ENCODE measurements at regions not wholly inside any gene's neighbourhood (a gene's known extent, or its start where the extent isn't known, plus 50 kb on each side); places are given as distances from the start of the nearest gene placed in this dataset.
"Not testable (repeated sequence)": the region's sequence is repeated elsewhere in the genome, so short reads cannot be mapped to it uniquely, and the experiment has no call there.

DNA sequence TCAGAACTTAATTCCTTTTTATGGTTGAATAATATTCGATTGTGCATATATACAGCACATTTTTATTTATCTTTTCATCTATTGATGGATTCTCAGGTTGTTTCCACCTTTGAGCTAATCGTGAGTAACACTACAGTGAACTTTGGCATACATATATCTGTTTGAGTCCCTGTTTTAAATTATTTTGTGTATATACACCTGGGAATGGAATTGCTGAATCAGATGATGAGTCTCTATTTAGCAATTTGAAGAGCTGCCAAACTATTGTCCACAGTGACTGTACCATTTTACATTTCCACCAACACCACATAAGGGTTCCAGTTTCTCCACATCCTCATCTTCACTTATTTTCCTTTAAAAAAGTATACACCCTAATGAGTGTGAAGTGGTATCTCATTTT, 166.2 kb upstream of the FGF13 start:
- no peak for DNase-seq (ENCODE audit: low read depth)
- no peak overlapping the region for H3K4me3 ChIP-seq (ENCODE audit: low read depth, low read length)
- no peak for TF ChIP-seq CTCF (IDR thresholded peaks at IDR 0.05; ENCODE audit: control insufficient read depth, extremely low read depth, insufficient read depth)

DNA sequence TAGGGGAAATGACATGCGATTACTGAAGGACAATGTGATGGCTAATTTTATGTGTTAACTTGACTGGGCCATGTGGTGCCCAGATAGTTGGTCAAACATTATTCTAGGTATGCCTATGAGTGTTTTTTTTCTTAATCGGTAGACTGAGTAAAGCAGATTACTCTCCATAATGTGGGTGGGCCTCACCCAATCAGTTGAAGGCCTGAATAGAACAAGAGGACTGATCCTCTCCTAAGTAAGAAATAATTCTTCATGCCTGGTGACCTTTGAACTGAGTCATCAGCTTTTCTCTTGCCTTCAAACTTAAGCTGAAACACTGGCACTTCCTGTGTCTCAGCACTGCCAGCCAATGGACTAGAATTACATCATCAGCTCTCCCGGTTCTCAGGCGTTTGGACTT, 164.0 kb upstream of the FGF13 start:
- DNase-seq (ENCODE audit: low read depth): no peak

DNA sequence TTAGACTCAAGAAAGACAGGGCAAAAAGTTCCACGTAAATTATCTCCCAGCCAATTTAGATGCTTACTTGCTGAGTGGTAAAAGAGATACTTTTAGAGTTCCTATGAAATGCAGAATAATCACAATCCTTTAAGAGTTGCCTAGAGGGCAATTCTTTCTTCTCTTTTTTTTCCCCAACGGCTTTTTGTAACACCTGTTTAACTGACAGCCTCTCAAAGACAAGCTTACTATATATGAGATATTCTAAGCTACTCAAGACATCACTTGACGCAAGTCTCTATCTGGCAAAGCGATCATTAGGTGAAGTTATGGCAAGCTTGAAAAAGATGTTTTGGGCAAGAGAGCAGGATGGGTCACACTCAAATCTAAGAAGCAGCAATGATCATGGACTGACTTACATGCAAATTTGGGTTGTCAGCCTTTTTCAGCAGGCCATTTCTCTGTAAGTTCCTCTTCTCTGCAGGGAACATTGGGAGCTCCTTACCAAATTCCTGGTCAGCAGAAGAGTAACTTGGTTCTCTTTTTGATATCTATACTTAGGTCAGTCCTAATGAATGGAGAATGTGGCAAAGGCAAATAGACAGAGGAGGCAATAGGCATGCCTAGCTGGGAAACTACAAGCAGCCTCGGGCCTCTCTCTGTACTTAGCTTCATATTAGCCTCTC, 162.9 kb upstream of the FGF13 start:
- no peak overlapping the region for H3K4me3 ChIP-seq (ENCODE audit: low read depth, low read length)
- no peak for TF ChIP-seq CTCF (IDR thresholded peaks at IDR 0.05; ENCODE audit: control insufficient read depth, extremely low read depth, insufficient read depth)
- DNase-seq (ENCODE audit: low read depth): no peak

More for the DNA sequence above, 164.0 kb upstream of the FGF13 start:
- TF ChIP-seq CTCF (IDR thresholded peaks at IDR 0.05; ENCODE audit: control insufficient read depth, extremely low read depth, insufficient read depth): no peak
- H3K4me3 ChIP-seq (ENCODE audit: low read depth, low read length): no peak overlapping the region

DNA sequence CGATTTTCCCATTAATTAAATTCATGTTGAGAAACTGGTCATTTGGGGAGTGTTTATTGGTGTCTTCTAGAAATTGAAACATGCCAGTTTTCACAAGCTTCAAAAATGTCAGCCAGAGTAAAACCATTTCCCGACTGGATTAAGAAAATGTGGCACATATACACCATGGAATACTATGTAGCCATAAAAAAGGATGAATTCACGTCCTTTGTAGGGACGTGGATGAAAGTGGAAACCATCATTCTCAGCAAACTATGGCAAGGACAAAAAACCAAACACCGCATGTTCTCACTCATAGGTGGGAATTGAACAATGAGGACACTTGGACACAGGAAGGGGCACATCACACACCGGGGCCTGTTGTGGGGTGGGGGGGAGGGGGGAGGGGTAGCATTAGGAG, 162.1 kb upstream of the FGF13 start:
- H3K4me3 ChIP-seq (ENCODE audit: low read depth, low read length); DNase-seq (ENCODE audit: low read depth): not testable (repeated sequence)

DNA sequence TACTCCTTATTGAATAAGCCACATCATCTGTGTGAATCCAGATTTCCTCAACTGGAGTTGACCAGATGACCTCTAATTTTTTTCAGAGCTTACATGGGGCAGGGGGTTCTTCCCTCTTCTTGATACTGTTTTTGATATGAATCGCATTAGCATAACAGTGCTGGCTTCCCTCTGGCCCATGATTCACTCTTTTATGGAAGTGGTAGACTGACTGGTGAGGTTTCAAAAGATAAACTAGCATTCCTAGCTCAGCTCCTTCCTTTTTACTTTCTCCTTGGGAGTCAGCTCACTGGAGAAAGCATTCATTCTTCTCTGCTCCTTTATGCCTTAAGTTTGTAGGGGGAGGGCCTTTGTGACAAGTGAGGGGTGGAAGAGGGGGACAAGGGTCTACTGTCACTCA, 161.0 kb upstream of the FGF13 start:
- no peak for TF ChIP-seq CTCF (IDR thresholded peaks at IDR 0.05; ENCODE audit: control insufficient read depth, extremely low read depth, insufficient read depth)
- no peak for DNase-seq (ENCODE audit: low read depth)
- no peak overlapping the region for H3K4me3 ChIP-seq (ENCODE audit: low read depth, low read length)

DNA sequence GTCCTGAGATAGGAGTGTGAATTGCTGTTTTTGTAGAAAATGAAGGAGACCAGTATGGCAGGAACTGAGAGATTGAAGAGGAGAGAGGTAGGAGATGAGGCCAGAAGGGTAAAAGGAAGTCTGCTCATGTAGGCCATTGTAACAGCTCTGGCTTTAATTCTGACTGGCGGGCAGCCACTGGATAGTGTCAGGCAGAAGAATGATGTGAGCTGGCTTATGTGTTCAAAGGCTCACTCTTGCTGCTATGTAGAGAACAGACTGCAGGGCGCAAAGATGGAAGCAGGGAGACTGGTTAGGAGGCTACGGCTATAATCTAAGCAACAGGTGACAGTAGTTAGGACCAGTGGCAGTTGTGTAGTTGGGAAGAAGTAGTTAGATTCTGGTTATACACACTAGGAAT, 160.2 kb upstream of the FGF13 start:
- no peak for DNase-seq (ENCODE audit: low read depth)
- H3K4me3 ChIP-seq (ENCODE audit: low read depth, low read length): no peak overlapping the region
- no peak for TF ChIP-seq CTCF (IDR thresholded peaks at IDR 0.05; ENCODE audit: control insufficient read depth, extremely low read depth, insufficient read depth)

- DNase-seq (ENCODE audit: low read depth): no peak
- H3K4me3 ChIP-seq (ENCODE audit: low read depth, low read length): no peak overlapping the region
- no peak for TF ChIP-seq CTCF (IDR thresholded peaks at IDR 0.05; ENCODE audit: control insufficient read depth, extremely low read depth, insufficient read depth)
Measured at GRCh38 chrX:138866643-138867042, 155.1 kb upstream of the FGF13 start.

All from LNCaP clone FGC (cell line).